HAP-1 (cell line): ENCODE measurements at regions not wholly inside any gene's neighbourhood (a gene's known extent, or its start where the extent isn't known, plus 50 kb on each side); places are given as distances from the start of the nearest gene placed in this dataset.

Experiments
- DNase-seq, 2 experiments: peaks; one replicate each; pipeline ENCODE4 v3.0.0-alpha.2; 2016 to 2020; ENCODE audit warnings: low spot score in 2 of 2
- H3K27me3 ChIP-seq: fragments of 250-450 bp; sonication (Bioruptor Pico); 2 replicates; pipeline ENCODE4 v1.5.1; 2020; ENCODE audit warnings: low read depth, mild to moderate bottlenecking, moderate library complexity
- H3K36me3 ChIP-seq: fragments of 250-450 bp; sonication (Bioruptor Pico); replicated peaks from 2 replicates; pipeline ENCODE4 v1.5.1; 2020; ENCODE audit warnings: mild to moderate bottlenecking
- H3K4me1 ChIP-seq: fragments of 250-450 bp; sonication (Bioruptor Pico); 2 replicates; pipeline ENCODE4 v1.5.1; 2020; ENCODE audit warnings: mild to moderate bottlenecking
- H3K4me3 ChIP-seq: fragments of 250-450 bp; sonication (Bioruptor Pico); 2 replicates; pipeline ENCODE4 v1.5.1; 2020; ENCODE audit warnings: mild to moderate bottlenecking, moderate library complexity
- H3K9me3 ChIP-seq: fragments of 250-450 bp; sonication (Bioruptor Pico); 2 replicates; pipeline ENCODE4 v1.5.1; 2020; ENCODE audit warnings: mild to moderate bottlenecking, moderate library complexity
- in situ Hi-C: fragments of 300-500 bp; cut with MboI; formaldehyde crosslinking; loops from 3 replicates; pipeline ENCODE4 v1.14.3; 2020; ENCODE audit warnings: low sequenced_read_pairs, inconsistent platforms, mixed read lengths

DNA sequence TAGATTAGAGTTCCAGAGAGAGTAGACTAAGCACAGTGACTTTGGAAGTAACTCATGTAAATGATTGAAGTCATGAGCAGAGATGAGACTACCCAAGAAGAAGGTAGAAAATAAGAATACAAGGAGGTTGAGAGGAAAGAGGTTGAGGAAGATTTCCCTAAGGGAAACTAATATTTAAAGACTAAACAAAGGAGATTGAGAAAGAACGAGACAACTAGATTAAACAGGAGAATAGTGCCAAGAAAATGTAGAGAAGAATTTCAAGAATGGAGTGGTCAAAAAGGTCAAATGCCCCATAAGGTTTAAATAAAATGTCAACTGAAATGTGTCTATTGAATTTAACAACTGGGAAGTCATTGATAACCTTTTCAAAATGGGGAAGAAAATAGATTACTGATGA is 59.0 kb downstream of the RPS29 start:
- H3K4me1 ChIP-seq, result no peaks in the 10 kb centered on the region
- in situ Hi-C loops, result no loop called here
- DNase-seq, result no peak
- H3K4me3 ChIP-seq, result no peak overlapping the region
- no peaks in the 10 kb centered on the region for H3K27me3 ChIP-seq
- no peaks in the 10 kb centered on the region; the same call in 1 of the 2 replicates for H3K9me3 ChIP-seq
- no peaks in the 10 kb centered on the region for H3K36me3 ChIP-seq

DNA sequence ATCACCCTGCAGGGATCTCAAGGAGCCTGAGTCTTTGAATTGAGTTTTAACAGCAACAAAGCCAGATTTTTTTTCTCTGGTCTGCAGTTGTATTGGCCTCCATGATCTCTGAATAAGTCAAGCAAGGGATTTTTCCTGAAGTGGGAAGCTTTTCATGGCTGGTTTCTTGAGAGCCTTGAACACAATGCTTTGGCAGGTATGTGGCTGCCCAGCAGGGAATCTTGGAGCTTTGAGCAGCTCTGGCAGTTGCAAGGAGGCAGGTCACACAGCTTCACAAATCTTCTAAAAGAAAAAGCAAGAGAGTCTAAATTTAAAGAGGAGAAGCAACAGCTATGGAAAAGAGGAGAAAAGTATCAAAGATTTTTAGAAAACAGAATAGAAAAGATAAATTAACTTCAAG is 60.1 kb downstream of the RPS29 start:
- Histone ChIP-seq H3K36me3 (no peaks in the 10 kb centered on the region), H3K27me3 (no peaks in the 10 kb centered on the region)

DNA sequence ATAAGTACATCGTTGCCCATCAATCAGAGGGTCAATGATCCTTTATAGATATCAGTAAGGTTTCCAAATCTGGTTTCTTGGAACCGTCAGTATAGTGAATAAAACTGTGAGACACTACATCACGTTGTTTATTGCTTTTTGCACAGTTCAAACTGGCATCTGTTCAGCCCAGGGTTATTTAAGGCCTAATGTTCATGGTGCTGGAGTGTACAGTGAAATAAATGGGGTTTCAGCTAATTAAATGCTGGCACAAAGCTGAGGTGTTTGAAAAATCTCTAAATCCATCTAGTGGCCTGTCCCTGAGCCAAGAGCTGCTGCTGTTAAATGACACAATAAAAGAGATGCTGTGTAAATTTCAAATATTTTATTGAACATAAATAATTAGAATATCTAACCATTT is 69.9 kb downstream of the RPS29 start:
- no peaks in the 10 kb centered on the region for H3K9me3 ChIP-seq
- in situ Hi-C loops, result no loop called here

More for the DNA sequence above, 60.1 kb downstream of the RPS29 start:
- Histone ChIP-seq H3K4me3 (no peak overlapping the region), H3K4me1 (no peaks in the 10 kb centered on the region), H3K9me3 (no peaks in the 10 kb centered on the region; the same call in 1 of the 2 replicates)
- in situ Hi-C loops, result no loop called here
- DNase-seq, result no peak

DNA sequence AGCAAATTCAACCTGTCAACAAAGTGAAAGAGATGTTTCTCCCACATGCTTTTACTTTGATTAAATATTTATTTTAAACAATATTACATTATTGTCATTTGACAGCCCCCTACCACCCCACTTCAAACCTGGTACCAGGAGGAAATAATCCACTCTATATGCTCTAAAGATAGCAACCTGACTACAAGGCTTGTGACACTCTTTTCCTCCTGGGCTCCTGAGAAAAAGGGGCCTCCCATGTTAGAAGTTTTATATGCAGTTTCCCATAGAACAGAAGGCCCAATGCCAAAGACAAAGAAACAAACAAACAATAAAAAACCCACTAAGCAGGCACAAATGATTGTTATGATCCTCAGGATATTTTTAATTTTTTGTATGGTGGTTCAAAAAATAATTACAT is 73.6 kb downstream of the RPS29 start:
- DNase-seq, result no peak
- Histone ChIP-seq H3K36me3 (no peaks in the 10 kb centered on the region), H3K27me3 (peaks cover 3% of the 10 kb centered on the region), H3K9me3 (no peaks in the 10 kb centered on the region), H3K4me1 (no peaks in the 10 kb centered on the region), H3K4me3 (no peak overlapping the region)
- in situ Hi-C loops, result no loop called here

More for the DNA sequence above, 69.9 kb downstream of the RPS29 start:
- H3K4me3 ChIP-seq, result no peak overlapping the region
- H3K36me3 ChIP-seq, result no peaks in the 10 kb centered on the region
- no peak for DNase-seq
- H3K27me3 ChIP-seq, result peaks cover 3% of the 10 kb centered on the region; the same call in 1 of the 2 replicates
- no peaks in the 10 kb centered on the region for H3K4me1 ChIP-seq

DNA sequence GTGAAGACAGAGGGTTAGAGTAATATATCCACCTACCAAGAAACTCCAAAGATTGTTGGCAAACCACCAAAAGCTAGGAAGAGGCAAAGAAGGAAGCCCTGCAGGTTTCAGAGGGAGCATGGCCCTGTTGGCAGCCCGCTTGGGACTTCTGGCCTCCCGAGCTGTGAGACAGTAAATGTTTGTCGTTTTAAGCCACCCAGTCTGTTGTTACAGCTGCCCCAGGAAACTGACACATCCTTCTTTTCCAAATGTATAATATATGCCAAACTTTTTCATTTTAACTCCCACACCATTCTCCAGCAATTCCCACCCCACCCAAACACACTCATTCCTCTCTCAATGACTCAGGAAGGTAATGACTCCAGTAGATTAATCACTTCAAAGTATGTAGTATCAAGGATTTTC is 74.0 kb downstream of the RPS29 start:
- DNase-seq, result no peak
- no peak overlapping the region for H3K4me3 ChIP-seq
- no peaks in the 10 kb centered on the region for H3K36me3 ChIP-seq
- in situ Hi-C loops, result no loop called here
- no peaks in the 10 kb centered on the region for H3K9me3 ChIP-seq
- H3K4me1 ChIP-seq, result 0 out of 2 replicates have a peak, but pooled peaks cover under 1% of the 10 kb centered on the region
- H3K27me3 ChIP-seq, result peaks cover 4% of the 10 kb centered on the region

DNA sequence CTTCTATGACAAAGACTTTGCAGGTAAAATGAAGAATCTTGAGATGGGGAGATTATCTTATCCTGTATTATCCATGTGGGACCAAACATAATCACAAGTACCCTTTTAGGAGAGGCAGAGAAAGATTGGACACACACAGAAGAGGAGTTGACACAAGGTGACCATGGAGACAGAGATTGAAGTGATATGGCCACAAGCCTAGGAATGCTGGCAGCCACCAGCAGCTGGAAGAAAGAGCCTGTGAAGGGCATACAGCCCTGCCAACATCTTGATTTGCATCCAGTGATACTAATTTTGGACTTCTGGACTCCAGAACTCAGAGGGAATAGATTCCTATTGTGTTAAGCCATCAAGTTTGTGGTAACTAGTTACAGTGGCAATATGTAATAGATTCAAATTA is 78.1 kb downstream of the RPS29 start:
- Histone ChIP-seq H3K4me1 (peaks cover 10% of the 10 kb centered on the region; the same call in 1 of the 2 replicates), H3K4me3 (no peak overlapping the region), H3K9me3 (no peaks in the 10 kb centered on the region), H3K36me3 (no peaks in the 10 kb centered on the region), H3K27me3 (peaks cover 4% of the 10 kb centered on the region; the same call in 1 of the 2 replicates)
- no peak for DNase-seq
- in situ Hi-C loops, result no loop called here

DNA sequence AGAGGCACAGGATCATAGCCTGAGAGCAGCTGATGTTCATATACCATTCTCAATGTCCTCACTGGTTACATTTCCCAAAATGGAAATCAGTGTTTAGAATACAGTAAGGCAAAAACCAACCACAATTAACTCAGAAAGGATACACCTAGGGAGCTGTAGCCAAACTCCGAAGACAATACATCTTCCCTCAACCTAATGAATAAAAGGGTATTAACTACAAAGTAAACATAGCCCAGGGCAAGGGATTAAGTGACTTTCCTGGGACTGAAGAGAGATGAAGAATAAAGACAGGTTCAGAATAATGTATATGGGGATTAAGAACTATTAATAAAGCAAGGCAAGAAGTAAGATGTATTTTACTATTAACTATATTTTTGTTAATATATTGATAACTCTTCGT is 79.5 kb downstream of the RPS29 start:
- H3K36me3 ChIP-seq, result no peaks in the 10 kb centered on the region
- peaks cover 10% of the 10 kb centered on the region; the same call in 1 of the 2 replicates for H3K4me1 ChIP-seq
- DNase-seq, result peak; percentile 27 to 82
- no peaks in the 10 kb centered on the region for H3K9me3 ChIP-seq
- H3K27me3 ChIP-seq, result peaks cover 6% of the 10 kb centered on the region; the same call in 1 of the 2 replicates
- no peak overlapping the region for H3K4me3 ChIP-seq
- in situ Hi-C loops, result no loop called here

DNA sequence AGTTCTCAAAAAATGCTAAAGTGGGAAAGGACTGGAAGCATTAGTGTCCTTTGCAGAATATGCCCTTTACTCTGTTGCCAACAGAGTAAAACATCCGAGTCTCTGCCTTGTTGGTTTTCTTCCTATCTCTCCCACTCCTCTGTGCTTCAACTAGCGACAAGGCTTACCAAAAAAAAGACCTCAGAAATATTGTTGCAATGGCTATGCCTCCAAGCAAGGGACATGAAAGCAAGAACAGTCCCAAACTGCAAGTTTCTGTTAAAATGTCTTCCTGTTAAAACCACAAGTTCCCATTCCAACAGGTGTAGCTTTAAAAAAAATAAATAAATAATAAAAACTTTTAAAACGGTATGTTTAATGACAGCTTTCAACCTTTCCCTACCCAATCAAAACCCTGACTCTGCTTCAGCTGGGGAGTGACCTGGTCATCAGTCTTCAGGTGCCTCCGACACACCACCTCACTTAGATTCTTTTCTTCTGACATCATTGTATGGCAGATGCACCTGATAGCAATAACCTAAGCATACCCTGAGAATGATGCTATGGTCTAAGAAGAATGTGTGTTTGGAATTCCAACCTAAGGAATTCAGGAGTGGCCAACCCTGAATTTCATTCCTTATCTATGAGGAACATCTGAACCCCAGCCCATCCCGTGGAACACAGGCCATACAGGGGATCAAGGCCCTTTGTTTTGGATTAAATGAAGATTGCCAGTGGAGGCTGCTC is 81.0 kb downstream of the RPS29 start:
- in situ Hi-C loops, result no loop called here
- Histone ChIP-seq H3K4me1 (peaks cover 10% of the 10 kb centered on the region; the same call in 1 of the 2 replicates), H3K27me3 (peaks cover 12% of the 10 kb centered on the region; the same call in 1 of the 2 replicates), H3K36me3 (no peaks in the 10 kb centered on the region), H3K4me3 (no peak overlapping the region), H3K9me3 (no peaks in the 10 kb centered on the region)
- no peak for DNase-seq

DNA sequence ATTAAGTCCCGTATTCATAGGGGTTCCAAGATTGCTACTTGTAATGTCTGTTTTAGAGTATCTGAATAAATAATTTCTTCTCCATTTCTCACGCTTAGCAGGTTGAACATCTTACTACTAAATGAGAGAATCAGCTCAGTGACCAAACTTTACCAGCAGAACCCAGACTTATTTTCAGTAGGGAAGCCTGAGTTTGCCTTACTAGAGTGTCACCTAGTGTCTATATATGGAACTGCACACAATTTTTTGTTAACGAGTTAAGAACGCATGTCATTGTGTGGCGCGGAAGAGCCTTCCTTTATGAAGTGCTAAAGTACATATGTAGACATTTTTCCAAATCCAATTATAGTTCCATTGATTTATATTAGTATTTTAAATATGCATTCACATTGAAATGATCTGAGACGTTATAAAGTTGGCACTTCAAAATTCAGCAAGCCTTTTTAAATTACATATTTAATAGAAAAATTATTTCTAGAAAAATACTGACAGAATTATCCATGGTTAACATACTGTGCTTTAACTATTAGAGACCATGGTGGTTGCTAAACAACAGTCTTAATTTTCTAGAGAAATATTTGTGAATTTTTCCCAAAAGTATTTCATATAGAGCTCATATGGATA is 88.3 kb downstream of the RPS29 start:
- no peak overlapping the region for H3K4me3 ChIP-seq
- peaks cover 13% of the 10 kb centered on the region for H3K27me3 ChIP-seq
- H3K4me1 ChIP-seq, result no peaks in the 10 kb centered on the region
- in situ Hi-C loops, result no loop called here
- no peaks in the 10 kb centered on the region for H3K9me3 ChIP-seq
- H3K36me3 ChIP-seq, result no peaks in the 10 kb centered on the region
- peak; percentile 26 to 78 for DNase-seq

DNA sequence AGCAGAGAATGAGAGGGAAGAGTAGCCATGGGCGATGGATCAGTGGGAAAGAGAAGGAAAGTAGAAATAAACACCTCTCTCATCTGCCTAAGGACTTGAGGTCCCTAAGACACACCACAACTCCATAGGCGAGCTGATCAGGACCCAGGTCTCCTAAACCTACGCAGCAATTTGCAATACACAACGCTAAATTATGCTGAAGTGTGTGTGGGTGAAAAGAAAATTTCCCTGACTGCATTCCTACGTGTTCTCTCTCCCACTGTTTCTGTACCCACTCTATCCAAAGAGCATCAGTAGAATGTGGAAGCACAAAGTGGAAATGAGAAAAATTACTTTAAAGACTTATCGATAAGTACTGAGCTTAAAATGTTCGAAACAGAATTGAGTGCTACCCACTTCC is 88.9 kb downstream of the RPS29 start:
- no peak for DNase-seq
- in situ Hi-C loops, result no loop called here
- Histone ChIP-seq H3K4me1 (no peaks in the 10 kb centered on the region), H3K4me3 (no peak overlapping the region), H3K27me3 (peaks cover 13% of the 10 kb centered on the region), H3K9me3 (no peaks in the 10 kb centered on the region), H3K36me3 (no peaks in the 10 kb centered on the region)

DNA sequence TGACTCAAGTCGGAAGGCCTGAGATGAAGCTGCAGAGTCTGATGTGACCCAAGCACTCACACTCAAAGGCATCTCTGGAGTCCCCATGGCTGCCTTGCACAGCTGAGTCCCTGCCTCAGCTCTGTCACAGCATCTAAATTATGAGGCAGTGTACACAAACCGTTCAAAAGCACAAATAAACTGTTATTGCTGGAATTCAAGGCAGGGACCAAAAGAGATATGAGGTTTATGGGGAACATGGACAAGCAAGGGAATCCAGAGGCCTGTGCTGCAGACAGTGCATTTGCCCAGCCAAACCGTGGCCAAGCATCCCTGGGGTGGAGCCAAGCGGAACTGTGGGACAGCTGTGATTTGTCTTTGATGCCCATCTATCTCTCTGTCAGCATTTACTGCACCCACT is 91.3 kb downstream of the RPS29 start:
- no peaks in the 10 kb centered on the region for H3K9me3 ChIP-seq
- H3K36me3 ChIP-seq, result no peaks in the 10 kb centered on the region
- H3K4me3 ChIP-seq, result no peak overlapping the region
- no peaks in the 10 kb centered on the region for H3K4me1 ChIP-seq
- in situ Hi-C loops, result no loop called here
- peaks cover 4% of the 10 kb centered on the region for H3K27me3 ChIP-seq
- no peak for DNase-seq

DNA sequence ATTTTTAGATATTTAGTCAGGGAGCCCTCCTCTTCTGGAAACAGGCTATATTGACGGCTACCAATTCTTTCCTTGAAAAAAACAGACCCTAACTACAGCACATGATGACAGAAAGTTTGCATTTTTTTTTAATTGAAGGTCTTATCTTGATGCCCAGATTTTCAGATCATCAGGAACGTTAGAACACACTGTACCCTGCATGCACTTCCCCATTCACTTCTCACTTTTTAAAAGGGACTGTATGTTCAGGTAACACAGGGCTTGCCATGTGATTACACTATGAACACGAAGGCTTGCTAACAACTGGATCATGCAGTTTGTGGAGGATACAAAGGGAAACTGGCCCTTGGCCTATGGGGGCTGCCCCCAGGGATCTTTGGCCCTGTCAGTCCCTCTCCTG is 92.6 kb downstream of the RPS29 start:
- no peaks in the 10 kb centered on the region for H3K36me3 ChIP-seq
- H3K4me1 ChIP-seq, result no peaks in the 10 kb centered on the region
- H3K9me3 ChIP-seq, result no peaks in the 10 kb centered on the region
- no peaks in the 10 kb centered on the region; the same call in 1 of the 2 replicates for H3K27me3 ChIP-seq
- in situ Hi-C loops, result no loop called here
- DNase-seq, result no peak
- H3K4me3 ChIP-seq, result no peak overlapping the region

DNA sequence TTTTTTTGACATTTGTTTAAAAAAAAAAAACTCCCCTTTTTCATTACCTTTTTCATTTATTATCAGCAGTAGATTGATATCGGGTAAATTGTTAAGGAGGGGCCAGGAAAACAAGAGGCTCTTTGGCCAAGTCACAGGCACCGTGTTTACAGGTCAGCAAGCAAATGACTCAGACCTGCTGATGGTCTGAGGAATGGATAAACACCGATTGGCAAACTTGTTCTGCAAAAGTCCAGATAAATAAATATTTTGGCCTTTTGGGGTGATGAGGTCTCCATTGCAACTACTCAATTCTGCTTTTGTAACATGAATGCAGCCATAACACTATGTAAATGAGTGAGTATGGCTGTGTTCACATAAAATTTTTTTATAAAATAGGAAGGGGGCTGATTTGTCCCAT is 94.0 kb downstream of the RPS29 start:
- no peak for DNase-seq

DNA sequence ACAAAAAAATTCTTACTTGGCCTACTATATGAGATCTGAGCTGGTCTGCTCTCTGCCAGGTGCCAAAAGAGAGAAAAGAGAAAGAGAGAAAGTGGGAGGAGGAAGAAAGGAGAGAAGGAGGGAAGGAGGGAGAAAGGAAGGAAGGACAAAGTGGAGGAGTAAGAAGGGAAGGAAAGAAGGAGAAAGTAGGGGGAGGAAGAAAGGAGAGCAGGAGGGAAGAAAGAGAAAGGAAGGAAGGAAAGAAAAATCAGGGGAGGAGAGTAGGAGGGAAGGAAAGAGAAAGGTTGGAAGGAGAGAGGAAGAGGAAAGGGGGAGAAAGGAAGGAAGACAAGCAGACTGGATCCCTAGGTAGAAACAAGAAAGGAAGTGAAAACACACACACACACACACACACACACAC is 96.8 kb downstream of the RPS29 start:
- peaks cover 5% of the 10 kb centered on the region; the same call in 1 of the 2 replicates for H3K4me1 ChIP-seq
- no peaks in the 10 kb centered on the region for H3K9me3 ChIP-seq
- no peak for DNase-seq
- H3K36me3 ChIP-seq, result no peaks in the 10 kb centered on the region
- in situ Hi-C loops, result no loop called here
- no peaks in the 10 kb centered on the region for H3K27me3 ChIP-seq
- no peak overlapping the region for H3K4me3 ChIP-seq

More for the DNA sequence above, 94.0 kb downstream of the RPS29 start:
- no peaks in the 10 kb centered on the region for H3K27me3 ChIP-seq
- no peaks in the 10 kb centered on the region for H3K36me3 ChIP-seq
- H3K4me1 ChIP-seq, result no peaks in the 10 kb centered on the region
- H3K4me3 ChIP-seq, result no peak overlapping the region
- no peaks in the 10 kb centered on the region for H3K9me3 ChIP-seq
- in situ Hi-C loops, result no loop called here
